ENCODE measurements at regions not wholly inside any gene's neighbourhood (a gene's known extent, or its start where the extent isn't known, plus 50 kb on each side); places are given as distances from the start of the nearest gene placed in this dataset.

DNA sequence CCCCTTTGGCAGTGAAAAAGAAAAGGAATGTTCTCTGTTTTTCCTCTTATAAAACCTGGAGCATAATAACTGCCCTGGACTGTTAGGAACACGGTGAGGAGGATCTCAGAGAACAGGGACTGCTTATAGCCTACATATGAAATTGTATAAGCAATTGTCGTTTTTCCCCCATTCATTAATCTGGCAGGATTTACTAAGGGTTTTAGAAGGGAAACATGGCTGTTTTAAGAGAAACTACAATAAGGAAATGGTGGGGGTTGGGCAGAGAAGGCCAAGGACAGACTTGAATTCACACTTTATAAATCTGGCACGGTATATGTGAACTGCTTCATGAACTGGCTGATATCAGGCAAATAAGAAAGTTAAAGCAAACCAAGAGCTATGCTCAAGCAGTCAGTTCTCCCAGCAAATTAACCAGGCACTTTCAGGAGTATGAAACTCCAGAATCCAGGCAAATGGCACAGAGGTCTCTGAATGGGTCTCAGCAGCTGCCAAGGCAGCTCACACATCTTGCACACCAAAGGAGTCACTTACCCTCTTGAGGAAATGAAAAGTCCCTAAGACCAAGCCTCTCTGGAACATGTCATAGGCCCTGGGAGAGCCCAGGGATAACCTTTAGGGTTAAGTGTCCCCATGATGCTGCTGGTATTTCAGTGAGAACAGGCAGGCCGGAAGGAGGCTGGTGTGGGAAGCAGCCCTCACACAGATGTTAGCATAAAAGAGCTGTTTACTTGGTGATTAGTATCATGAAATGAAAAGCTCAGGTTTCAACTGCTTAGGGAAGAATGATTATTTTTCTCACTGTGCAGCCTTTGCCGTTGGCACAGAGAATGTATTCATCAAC, 260.5 kb upstream of the MARCKS start:
- Histone ChIP-seq H3K9me3 (no peaks in the 10 kb centered on the region), H3K27ac (peak overlapping the region in 2 of 4 donors; percentile 31 to 36), H3K4me3 (no peak overlapping the region), H3K27me3 (no peaks in the 10 kb centered on the region), H3K4me1 (peaks cover 0 to 15% (median 0%) of the 10 kb centered on the region in 4 donors), H3K36me3 (no peaks in the 10 kb centered on the region)
- DNase-seq = no peak
- TF ChIP-seq, protein P1, sequence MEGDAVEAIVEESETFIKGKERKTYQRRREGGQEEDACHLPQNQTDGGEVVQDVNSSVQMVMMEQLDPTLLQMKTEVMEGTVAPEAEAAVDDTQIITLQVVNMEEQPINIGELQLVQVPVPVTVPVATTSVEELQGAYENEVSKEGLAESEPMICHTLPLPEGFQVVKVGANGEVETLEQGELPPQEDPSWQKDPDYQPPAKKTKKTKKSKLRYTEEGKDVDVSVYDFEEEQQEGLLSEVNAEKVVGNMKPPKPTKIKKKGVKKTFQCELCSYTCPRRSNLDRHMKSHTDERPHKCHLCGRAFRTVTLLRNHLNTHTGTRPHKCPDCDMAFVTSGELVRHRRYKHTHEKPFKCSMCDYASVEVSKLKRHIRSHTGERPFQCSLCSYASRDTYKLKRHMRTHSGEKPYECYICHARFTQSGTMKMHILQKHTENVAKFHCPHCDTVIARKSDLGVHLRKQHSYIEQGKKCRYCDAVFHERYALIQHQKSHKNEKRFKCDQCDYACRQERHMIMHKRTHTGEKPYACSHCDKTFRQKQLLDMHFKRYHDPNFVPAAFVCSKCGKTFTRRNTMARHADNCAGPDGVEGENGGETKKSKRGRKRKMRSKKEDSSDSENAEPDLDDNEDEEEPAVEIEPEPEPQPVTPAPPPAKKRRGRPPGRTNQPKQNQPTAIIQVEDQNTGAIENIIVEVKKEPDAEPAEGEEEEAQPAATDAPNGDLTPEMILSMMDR (IDR thresholded peaks at IDR 0.05) = no peak
- no peak for TF ChIP-seq POLR2A (IDR thresholded peaks at IDR 0.05)

DNA sequence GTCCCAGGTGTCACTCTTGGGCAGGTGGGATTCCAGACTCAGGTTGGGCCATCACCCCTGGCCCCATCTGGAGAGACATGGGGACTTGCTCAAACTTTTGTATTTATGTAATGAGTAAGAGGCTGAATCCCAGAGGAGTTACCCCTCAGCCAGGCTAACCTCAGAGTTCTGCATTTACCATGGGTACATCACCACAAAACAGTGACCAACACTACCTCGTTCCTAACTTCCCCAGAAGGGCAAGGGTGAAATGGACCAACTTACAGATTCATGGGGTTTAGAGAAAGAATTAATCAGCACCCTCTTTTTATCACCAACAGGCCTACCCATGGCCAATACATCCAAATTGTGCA, 259.9 kb upstream of the MARCKS start:
- peaks cover 0 to 11% (median 0%) of the 10 kb centered on the region in 4 donors for H3K4me1 ChIP-seq
- TF ChIP-seq POLR2A (IDR thresholded peaks at IDR 0.05) = no peak
- TF ChIP-seq, protein P1 (IDR thresholded peaks at IDR 0.05) = no peak
- H3K27ac ChIP-seq = no peak overlapping the region
- H3K27me3 ChIP-seq = no peaks in the 10 kb centered on the region
- DNase-seq = no peak
- no peaks in the 10 kb centered on the region for H3K36me3 ChIP-seq
- H3K4me3 ChIP-seq = no peak overlapping the region
- no peaks in the 10 kb centered on the region for H3K9me3 ChIP-seq

DNA sequence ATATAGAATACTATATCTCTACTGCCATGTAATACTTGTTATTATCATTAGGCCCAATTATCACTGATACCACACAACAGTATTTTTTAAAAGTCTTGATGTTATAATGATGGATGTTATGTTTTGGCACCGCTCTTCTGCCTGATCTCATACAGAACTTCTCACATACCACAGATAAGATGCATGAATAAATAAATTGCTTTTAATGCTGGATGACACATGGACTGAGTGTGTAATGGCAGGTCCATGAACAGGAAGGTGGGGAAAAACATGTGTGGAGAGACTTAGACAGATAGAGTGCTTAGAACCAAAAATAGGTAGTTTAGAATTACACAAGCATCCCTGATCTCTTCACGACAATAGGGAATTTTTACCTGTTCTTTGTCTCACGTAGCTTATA, 258.4 kb upstream of the MARCKS start:
- H3K36me3 ChIP-seq = no peaks in the 10 kb centered on the region
- TF ChIP-seq POLR2A (IDR thresholded peaks at IDR 0.05) = no peak
- TF ChIP-seq, protein P1 (IDR thresholded peaks at IDR 0.05) = no peak
- H3K27ac ChIP-seq = no peak overlapping the region
- DNase-seq = no peak
- H3K4me3 ChIP-seq = no peak overlapping the region
- H3K27me3 ChIP-seq = no peaks in the 10 kb centered on the region
- peaks cover 0 to 11% (median 0%) of the 10 kb centered on the region in 4 donors for H3K4me1 ChIP-seq
- no peaks in the 10 kb centered on the region for H3K9me3 ChIP-seq

DNA sequence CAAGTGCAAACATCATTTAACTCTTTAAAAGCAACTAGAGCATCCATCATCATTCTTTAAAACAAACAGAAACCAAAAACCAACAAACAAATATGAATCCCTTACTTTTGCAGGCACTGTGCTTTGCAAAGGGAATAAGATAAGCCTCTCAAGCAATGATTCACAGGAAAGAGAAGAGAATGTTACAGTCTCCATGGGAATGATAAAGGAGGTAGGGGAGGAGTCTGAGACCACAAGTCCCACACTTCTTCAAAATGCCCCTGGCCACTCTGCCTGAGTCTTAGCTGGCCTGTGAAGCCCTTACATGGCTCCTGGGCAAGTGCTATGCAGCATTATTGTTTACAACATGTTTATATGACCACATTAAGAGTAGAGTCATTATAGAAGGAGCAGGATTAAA, 257.7 kb upstream of the MARCKS start:
- Histone ChIP-seq H3K4me1 (peaks cover 0 to 11% (median 0%) of the 10 kb centered on the region in 4 donors), H3K4me3 (no peak overlapping the region), H3K36me3 (no peaks in the 10 kb centered on the region), H3K27ac (no peak overlapping the region), H3K9me3 (no peaks in the 10 kb centered on the region), H3K27me3 (no peaks in the 10 kb centered on the region)
- no peak for DNase-seq
- TF ChIP-seq, protein P1 (IDR thresholded peaks at IDR 0.05) = no peak
- TF ChIP-seq POLR2A (IDR thresholded peaks at IDR 0.05) = no peak

DNA sequence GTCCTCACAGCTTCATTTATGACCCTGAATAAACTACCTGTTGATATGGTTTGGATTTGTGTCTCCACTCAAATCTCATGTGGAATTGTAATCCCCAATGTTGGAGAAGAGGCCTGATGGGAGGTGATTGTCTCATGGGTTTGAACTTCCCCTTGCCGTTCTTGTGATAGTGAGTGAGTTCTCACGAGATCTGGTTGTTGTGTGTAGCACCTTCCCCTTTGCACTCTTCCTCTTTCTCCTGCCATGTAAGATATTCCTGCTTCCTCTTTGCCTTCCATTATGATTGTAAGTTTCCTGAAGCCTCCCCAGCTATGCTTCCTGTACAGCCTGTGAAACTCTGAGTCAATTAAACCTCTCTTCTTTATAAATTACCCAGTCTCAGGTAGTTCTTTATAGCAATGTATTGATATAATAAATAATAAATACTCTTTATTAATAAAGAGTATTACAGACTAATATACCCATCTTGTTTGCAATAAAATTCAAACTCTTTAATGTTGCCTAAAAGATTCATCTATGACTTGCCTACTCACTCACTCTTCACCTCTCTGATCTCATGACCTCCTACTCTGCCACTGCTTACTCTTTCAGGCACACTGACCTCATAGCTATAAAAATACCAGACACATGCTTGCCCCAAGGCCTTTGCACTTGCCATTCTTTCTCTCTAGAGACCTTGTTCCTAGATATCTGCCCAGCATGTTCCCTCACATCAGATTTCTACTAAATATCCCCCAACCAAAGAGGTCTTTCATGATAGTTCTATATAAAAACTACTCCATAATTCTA, 256.4 kb upstream of the MARCKS start:
- Histone ChIP-seq H3K27me3 (no peaks in the 10 kb centered on the region), H3K36me3 (no peaks in the 10 kb centered on the region), H3K9me3 (no peaks in the 10 kb centered on the region), H3K4me3 (no peak overlapping the region), H3K27ac (no peak overlapping the region), H3K4me1 (peaks cover 0 to 9% (median 0%) of the 10 kb centered on the region in 4 donors)
- no peak for DNase-seq
- TF ChIP-seq POLR2A (IDR thresholded peaks at IDR 0.05) = no peak
- TF ChIP-seq, protein P1 (IDR thresholded peaks at IDR 0.05) = no peak
